Large intestine (tissue), 3 donors: ENCODE measurements at regions not wholly inside any gene's neighbourhood (a gene's known extent, or its start where the extent isn't known, plus 50 kb on each side); places are given as distances from the start of the nearest gene placed in this dataset.
"Not testable (repeated sequence)": the region's sequence is repeated elsewhere in the genome, so short reads cannot be mapped to it uniquely, and the experiment has no call there.

Source experiments
- DNase-seq, 2 donors: peaks; one replicate each; pipeline versions ENCODE4 v3.0.0 to v3.0.0-alpha.2; 2013
- H3K27ac ChIP-seq: one replicate; pipeline ENCODE4 v1.5.1; 2013; ENCODE audit warnings: low read length
- H3K27me3 ChIP-seq: 2 replicates; pipeline ENCODE4 v1.6.1; 2013; ENCODE audit warnings: low read length; ENCODE audit not compliant: control insufficient read depth, insufficient read depth
- H3K36me3 ChIP-seq: 2 replicates; pipeline ENCODE4 v1.6.1; 2013; ENCODE audit warnings: low read length; ENCODE audit not compliant: control insufficient read depth, insufficient read depth
- H3K4me1 ChIP-seq: one replicate; pipeline ENCODE4 v1.6.1; 2013; ENCODE audit warnings: low read length; ENCODE audit not compliant: control insufficient read depth, insufficient read depth
- H3K4me3 ChIP-seq: one replicate; pipeline ENCODE4 v1.5.1; 2013; ENCODE audit warnings: low read length
- H3K9me3 ChIP-seq: one replicate; pipeline ENCODE4 v1.6.1; 2013; ENCODE audit warnings: mild to moderate bottlenecking, low read depth, low read length, moderate library complexity; ENCODE audit not compliant: control insufficient read depth
- WGBS: methylation state at CpG from one replicate; pipeline ENCODE4 v1.1.5; 2013; ENCODE audit warnings: low lambda C conversion rate; ENCODE audit not compliant: insufficient coverage; 5-methylcytosine and 5-hydroxymethylcytosine counted together

GRCh38 chr2:242038928-242039341, 169.4 kb downstream of the RTP5 start:
- DNase-seq = no peak
- H3K27me3 ChIP-seq = peaks cover 3% of the 10 kb centered on the region
- no peak overlapping the region for H3K27ac ChIP-seq
- no peaks in the 10 kb centered on the region for H3K9me3 ChIP-seq
- no peak overlapping the region for H3K4me3 ChIP-seq
- no CpG with 5 or more reads among the region's 13 CpGs for WGBS
- H3K4me1 ChIP-seq = no peaks in the 10 kb centered on the region
- no peaks in the 10 kb centered on the region for H3K36me3 ChIP-seq

GRCh38 chr2:242040303-242040655, 170.8 kb downstream of the RTP5 start:
- Histone ChIP-seq H3K36me3 (no peaks in the 10 kb centered on the region), H3K4me3 (no peak overlapping the region), H3K27ac (no peak overlapping the region), H3K9me3 (no peaks in the 10 kb centered on the region), H3K27me3 (peaks cover 6% of the 10 kb centered on the region), H3K4me1 (no peaks in the 10 kb centered on the region)
- no CpG with 5 or more reads among the region's 10 CpGs for WGBS
- no peak for DNase-seq

DNA sequence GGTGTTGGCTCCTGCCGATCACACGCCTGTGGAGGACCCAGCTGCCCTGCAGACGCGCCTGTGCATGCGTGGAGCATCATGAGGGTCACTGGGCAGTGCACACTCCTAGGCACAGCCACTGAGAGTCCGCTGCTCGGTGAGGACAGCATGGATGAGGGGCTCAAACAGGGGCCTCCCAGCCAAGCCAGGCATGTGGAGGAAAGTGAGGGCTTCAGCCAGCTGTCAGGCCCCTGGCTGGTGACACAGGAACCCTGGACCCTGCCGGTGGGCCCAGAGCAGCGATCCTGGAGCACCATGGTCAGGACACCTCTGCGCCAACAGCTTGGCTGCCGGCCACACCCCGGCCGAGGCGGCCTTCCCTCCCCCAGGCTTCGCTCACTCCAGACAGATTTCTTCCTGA, 171.2 kb downstream of the RTP5 start:
- H3K4me1 ChIP-seq = no peaks in the 10 kb centered on the region
- H3K4me3 ChIP-seq = no peak overlapping the region
- DNase-seq = no peak
- no peaks in the 10 kb centered on the region for H3K36me3 ChIP-seq
- no peak overlapping the region for H3K27ac ChIP-seq
- peaks cover 6% of the 10 kb centered on the region for H3K27me3 ChIP-seq
- no CpG with 5 or more reads among the region's 15 CpGs for WGBS
- H3K9me3 ChIP-seq = no peaks in the 10 kb centered on the region

- H3K27me3 ChIP-seq = peaks cover 7% of the 10 kb centered on the region
- no peaks in the 10 kb centered on the region for H3K36me3 ChIP-seq
- WGBS = no CpG with 5 or more reads among the region's 3 CpGs
- no peaks in the 10 kb centered on the region for H3K4me1 ChIP-seq
- DNase-seq = no peak
- no peak overlapping the region for H3K4me3 ChIP-seq
- H3K27ac ChIP-seq = no peak overlapping the region
- peaks cover 3% of the 10 kb centered on the region for H3K9me3 ChIP-seq
Observed at GRCh38 chr2:242041816-242042215, 172.3 kb downstream of the RTP5 start.

DNA sequence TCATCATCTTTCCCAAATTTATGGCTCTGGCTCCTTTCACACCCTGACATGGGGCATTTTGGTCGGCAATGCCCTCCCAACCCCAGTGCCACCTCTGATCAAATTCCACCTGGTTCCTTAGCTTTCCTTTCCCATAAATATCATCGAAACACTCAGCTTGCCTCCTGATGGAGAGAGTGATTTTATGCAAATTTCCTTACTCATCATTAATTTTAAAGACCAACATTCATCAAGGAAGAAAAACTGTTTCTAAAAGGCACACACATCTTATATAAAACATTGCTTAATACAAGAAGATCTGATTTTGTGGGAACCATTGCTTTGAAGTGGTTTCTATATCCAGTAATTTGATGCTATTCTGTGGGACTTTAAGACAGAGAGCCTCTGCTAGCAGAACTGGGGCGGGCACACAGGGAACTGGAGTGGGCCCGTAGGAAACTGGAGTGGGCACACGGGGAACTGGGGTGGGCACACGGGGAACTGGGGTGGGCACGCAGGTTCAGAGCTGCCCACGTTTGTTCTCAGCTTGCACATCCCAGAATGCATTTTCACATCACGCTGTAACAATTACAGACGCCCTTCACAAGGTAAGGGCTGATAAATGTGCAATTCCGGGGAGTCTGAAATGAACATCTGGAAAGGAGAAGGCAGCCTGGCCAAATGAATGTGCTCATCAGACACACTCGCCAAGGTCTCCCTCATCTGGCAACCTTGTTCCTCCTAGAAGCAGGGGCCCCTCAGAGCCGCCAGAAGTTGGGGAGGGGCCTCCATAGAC, 174.2 kb downstream of the RTP5 start:
- no peaks in the 10 kb centered on the region for H3K4me1 ChIP-seq
- H3K27me3 ChIP-seq = peaks cover 14% of the 10 kb centered on the region
- WGBS = no CpG with 5 or more reads among the region's 13 CpGs
- H3K27ac ChIP-seq = no peak overlapping the region
- peaks cover 3% of the 10 kb centered on the region for H3K9me3 ChIP-seq
- H3K36me3 ChIP-seq = no peaks in the 10 kb centered on the region
- DNase-seq = no peak
- no peak overlapping the region for H3K4me3 ChIP-seq

DNA sequence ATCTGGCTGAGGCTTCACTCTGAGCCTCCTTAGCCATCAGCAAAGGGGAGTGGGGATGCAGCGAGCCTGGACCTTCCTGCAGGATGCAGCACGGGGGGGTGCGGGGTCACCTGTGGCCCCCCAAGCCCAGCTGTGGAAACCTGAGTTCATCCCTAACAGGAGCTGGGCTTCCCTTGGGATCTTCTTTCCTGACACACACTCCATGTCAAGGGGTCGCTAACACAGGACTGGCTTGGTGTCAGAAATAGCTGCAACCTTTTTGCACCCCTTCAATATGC, 174.7 kb downstream of the RTP5 start:
- DNase-seq = no peak
- H3K4me1 ChIP-seq = no peaks in the 10 kb centered on the region
- H3K4me3 ChIP-seq = no peak overlapping the region
- peaks cover 3% of the 10 kb centered on the region for H3K9me3 ChIP-seq
- H3K27ac ChIP-seq = no peak overlapping the region
- H3K27me3 ChIP-seq = peaks cover 14% of the 10 kb centered on the region
- no CpG with 5 or more reads among the region's 4 CpGs for WGBS
- H3K36me3 ChIP-seq = no peaks in the 10 kb centered on the region

DNA sequence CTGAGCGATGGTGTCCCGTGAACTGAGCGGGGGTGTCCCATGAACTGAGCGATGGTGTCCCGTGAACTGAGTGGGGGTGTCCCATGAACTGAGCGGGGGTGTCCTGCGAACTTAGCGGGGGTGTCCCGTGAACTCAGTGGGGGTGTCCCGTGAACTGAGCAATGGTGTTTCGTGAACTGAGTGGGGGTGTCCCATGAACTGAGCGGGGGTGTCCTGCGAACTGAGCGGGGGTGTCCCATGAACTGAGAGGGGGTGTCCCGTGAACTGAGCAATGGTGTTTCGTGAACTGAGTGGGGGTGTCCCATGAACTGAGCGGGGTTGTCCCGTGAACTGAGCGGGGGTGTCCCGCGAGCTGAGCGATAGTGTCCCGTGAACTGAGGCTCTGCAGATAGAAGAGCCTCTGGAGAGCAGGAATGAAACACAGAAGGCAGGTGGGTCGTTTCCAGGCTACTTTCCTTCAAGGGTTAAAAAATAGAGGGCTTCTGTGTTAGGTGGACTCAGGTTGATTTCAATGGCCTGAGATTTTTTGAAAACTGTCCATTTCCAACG, 176.1 kb downstream of the RTP5 start:
- H3K4me1 ChIP-seq, DNase-seq, H3K4me3 ChIP-seq, H3K27ac ChIP-seq, H3K9me3 ChIP-seq, H3K36me3 ChIP-seq: not testable (repeated sequence)
- peaks cover 16% of the 10 kb centered on the region for H3K27me3 ChIP-seq
- WGBS = no CpG with 5 or more reads among the region's 25 CpGs

GRCh38 chr2:242046206-242046826, 176.8 kb downstream of the RTP5 start:
- Histone ChIP-seq H3K9me3 (peaks cover 3% of the 10 kb centered on the region), H3K27ac (no peak overlapping the region), H3K27me3 (peaks cover 16% of the 10 kb centered on the region), H3K4me1 (no peaks in the 10 kb centered on the region), H3K36me3 (no peaks in the 10 kb centered on the region), H3K4me3 (no peak overlapping the region)
- DNase-seq = no peak
- WGBS = 88% methylated on average over 2 of the region's 38 CpGs

- DNase-seq = no peak
- WGBS = no CpG with 5 or more reads among the region's 12 CpGs
Observed at GRCh38 chr2:242047963-242048362, 178.4 kb downstream of the RTP5 start.

DNA sequence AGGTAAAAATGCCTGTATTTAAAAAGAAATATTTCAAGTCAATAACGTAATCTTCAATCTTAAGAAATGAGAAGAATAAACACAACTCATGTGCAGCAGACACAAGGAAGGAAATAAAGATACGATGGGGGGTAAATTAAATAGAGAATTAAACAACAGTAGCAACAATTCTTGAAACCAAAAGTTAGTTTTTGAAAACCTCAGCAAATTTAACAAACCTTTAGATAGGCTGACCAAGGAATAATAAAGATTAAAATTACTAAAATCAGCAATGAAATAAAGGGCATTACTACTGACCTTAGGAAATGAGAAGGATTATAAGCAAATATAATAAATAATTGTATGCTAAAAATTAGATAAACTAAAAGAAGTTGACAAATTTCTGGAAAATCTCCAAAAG, 178.9 kb downstream of the RTP5 start:
- no peak for DNase-seq
- Histone ChIP-seq H3K36me3 (no peaks in the 10 kb centered on the region), H3K4me3 (no peak overlapping the region), H3K27ac (no peak overlapping the region), H3K9me3 (peaks cover 3% of the 10 kb centered on the region), H3K4me1 (no peaks in the 10 kb centered on the region), H3K27me3 (peaks cover 18% of the 10 kb centered on the region)
- 100% methylated on average over 1 of the region's 2 CpGs for WGBS

More at GRCh38 chr2:242047963-242048362, 178.4 kb downstream of the RTP5 start:
- Histone ChIP-seq H3K4me1 (no peaks in the 10 kb centered on the region), H3K27ac (no peak overlapping the region), H3K27me3 (peaks cover 18% of the 10 kb centered on the region), H3K9me3 (peaks cover 3% of the 10 kb centered on the region), H3K36me3 (no peaks in the 10 kb centered on the region), H3K4me3 (no peak overlapping the region)

- H3K27ac ChIP-seq, H3K4me1 ChIP-seq, H3K4me3 ChIP-seq, DNase-seq, H3K9me3 ChIP-seq, H3K36me3 ChIP-seq: not testable (repeated sequence)
- no CpG with 5 or more reads among the region's 7 CpGs for WGBS
- peaks cover 16% of the 10 kb centered on the region for H3K27me3 ChIP-seq
Observed at GRCh38 chr2:242049492-242049891, 180.0 kb downstream of the RTP5 start.
